NB4 (cell line): ENCODE measurements at regions not wholly inside any gene's neighbourhood (a gene's known extent, or its start where the extent isn't known, plus 50 kb on each side); places are given as distances from the start of the nearest gene placed in this dataset.
A peak's percentile ranks its signal among the peaks of the same experiment; 100 is the strongest.
"Not testable (repeated sequence)": the region's sequence is repeated elsewhere in the genome, so short reads cannot be mapped to it uniquely, and the experiment has no call there.

Experiments
- DNase-seq: peaks from one replicate; pipeline ENCODE4 v3.0.0; 2010; ENCODE audit warnings: low read depth
- H3K4me3 ChIP-seq: one replicate; pipeline ENCODE4 v1.5.1; 2011; ENCODE audit warnings: mild to moderate bottlenecking, low read depth, low read length, moderate library complexity

DNA sequence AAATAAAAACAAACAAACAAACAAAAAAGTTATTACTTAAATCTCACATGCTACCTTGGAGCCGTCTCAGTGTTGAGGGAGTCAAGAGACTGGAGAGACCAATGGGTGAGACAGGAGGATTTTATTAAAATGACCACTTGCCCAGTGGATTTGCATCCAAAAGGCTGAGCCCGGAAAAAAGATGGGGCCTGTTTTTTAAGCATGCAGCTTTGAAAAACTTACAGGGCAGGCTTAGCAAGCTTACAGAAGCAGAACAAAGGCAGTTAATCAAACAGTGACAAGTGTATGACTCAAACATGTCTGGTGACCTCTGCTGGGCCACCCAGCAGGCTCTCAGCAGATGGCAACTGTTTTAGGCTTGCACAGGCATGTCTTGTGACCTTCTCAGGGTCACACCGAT, 82.5 kb downstream of the POTEH start:
- not testable (repeated sequence) for H3K4me3 ChIP-seq
- DNase-seq: peak; percentile 13

- not testable (repeated sequence) for H3K4me3 ChIP-seq, DNase-seq
Observed at GRCh38 chr22:15775118-15775517, 85.3 kb downstream of the POTEH start.

- H3K4me3 ChIP-seq, DNase-seq: not testable (repeated sequence)
Observed at GRCh38 chr22:15775670-15776669, 86.1 kb downstream of the POTEH start.

GRCh38 chr22:15776727-15777126, 86.9 kb downstream of the POTEH start:
- not testable (repeated sequence) for H3K4me3 ChIP-seq, DNase-seq

GRCh38 chr22:15777150-15777549, 87.3 kb downstream of the POTEH start:
- not testable (repeated sequence) for DNase-seq, H3K4me3 ChIP-seq

DNA sequence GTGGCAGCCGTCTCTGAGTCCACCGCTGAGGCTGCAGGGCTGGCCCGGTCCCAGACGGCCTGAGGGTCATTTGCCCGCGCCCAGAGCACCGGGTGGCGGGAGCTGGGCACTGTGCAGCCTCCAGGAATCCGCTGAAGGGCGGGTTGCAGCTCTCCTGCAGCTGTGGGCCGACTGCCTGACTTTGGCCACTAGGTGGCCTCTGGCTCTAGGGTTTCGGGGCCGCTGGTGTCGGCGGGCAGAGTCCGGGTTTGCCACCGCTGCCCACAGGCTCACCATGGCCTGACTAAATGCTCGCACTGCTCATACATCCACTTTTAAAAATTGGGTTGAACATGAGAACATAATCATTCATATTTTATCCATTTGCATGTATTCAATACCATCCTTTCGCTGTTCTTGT, 87.7 kb downstream of the POTEH start:
- not testable (repeated sequence) for DNase-seq, H3K4me3 ChIP-seq

DNA sequence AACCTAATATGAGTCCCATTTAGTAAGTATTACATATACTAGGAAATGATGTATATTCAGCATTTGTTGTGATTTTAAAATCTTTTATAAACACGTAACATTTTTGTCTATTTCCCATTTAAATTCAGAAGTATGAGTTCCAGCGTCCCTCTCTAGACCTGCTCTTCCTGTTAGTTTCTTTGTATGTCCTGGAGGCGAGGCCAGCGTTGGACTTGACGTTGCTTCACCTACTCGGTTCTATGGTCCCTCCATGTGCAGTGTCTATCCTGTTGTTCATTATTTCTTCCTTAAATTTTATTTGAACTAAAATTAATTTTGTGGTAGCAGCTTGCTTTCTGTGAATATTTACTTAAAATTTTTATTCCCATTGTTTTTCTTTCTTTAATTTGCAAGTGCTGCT, 88.5 kb downstream of the POTEH start:
- not testable (repeated sequence) for H3K4me3 ChIP-seq, DNase-seq

- not testable (repeated sequence) for H3K4me3 ChIP-seq, DNase-seq
Observed at GRCh38 chr22:15781652-15782051, 91.8 kb downstream of the POTEH start.

DNA sequence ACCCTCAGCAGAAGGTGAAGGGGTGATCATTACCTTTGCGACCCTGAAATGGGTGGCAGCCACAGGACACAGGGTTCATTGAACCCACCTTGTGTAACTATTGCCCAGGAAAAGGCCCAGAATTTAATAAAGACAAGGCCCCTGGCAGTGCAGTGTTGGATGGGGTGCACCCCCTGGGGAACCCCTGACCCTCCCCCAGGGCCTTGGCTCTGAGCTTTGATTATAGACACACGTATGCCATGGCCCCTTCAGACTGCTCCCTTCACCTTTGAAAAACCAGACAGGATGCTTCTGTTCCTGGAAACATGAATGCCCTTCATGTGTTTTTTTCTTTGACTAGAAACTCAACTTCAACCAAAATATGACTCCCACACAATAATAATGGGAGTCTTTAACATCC, 93.1 kb downstream of the POTEH start:
- H3K4me3 ChIP-seq, DNase-seq: not testable (repeated sequence)

DNA sequence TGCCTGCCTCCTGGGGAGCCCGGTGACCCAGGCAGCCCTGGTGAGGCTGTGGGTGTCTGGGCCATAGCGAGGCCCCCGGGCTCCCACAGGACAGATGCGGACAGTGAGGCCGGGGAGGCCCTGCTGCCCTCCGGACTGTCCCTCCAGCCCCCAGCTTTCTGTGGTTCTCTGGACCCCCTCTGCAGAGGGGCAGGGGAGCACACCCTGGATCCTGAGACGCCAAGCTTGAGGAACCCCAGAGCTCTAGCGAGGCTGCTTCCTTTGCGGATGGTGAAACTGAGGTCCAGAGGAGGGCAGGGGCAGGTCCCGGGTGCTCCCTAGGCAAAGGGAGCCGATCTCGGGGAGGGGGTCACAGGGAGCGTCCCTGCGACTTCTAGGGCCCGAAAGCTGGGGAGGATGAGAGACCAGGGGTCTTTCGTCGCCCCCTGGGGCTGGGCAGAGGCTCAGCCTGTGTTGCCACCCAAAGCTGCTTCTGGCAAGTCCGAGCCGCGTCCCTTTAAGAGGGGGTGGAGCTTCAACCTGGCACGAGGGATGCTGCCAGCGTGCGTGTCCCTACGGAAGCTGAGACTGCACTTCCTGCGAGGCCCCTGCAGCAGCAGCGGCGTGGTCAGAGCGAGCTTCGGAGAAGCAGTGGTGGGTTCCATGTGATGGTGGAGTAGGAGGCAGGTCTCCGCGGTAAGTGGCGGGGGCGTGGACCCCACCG, 94.7 kb downstream of the POTEH start:
- not testable (repeated sequence) for DNase-seq, H3K4me3 ChIP-seq

DNA sequence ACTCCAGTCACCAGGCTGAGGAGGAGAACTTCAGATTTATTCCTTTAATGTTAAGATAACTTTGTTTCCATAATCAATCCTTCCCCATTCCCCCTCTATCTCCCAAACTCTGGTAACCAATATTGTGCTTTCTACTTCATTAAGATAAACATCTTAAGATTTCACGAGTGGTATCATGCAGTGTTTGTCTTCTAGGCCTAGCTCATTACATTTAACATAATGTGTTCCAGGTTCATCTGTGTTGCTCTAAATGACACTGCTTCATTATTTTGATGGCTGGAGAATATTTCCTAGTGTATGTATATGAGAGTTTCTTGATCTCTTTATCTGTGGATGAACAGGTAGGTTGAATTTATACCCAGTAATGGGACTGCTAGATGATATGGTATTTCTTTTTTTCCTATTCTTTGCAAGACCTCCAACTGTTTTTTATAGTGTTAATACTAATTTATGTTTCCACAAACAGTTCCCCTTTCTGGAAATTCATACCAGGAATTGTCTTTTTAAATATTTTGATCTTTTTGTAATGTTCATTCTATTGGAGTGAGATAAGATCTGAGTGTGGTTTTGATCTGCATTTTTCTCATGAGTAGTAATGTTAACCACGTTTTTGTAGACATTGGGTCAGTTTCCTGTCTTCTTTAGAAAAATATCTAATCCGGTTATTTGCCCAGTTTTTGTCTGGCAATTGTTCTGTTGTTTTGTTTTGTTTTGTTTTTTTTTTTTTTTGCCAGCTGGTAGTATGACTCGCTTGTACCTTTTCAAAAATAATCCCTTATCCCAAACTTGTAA, 97.3 kb downstream of the POTEH start:
- not testable (repeated sequence) for DNase-seq
- peak overlapping the region; percentile 13 for H3K4me3 ChIP-seq

DNA sequence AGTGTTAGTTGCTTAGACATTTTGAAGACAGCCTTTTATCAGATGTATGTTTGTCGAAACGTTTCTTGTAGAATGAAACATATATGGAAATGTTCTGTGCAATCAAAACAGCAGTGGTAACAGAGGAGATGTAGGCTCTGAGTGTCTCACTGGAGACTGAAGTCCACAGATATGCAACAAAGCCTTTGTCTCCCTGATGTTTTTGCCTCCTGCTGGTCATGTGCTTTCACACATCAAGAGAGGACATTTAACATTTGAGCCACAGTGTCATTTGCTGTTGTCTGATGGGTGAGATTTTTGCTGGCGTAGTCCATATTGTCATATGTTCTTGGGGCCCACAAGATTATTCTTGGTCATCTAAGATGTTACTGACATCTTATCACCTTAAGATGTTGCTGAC, 101.7 kb downstream of the POTEH start:
- H3K4me3 ChIP-seq, DNase-seq: not testable (repeated sequence)

DNA sequence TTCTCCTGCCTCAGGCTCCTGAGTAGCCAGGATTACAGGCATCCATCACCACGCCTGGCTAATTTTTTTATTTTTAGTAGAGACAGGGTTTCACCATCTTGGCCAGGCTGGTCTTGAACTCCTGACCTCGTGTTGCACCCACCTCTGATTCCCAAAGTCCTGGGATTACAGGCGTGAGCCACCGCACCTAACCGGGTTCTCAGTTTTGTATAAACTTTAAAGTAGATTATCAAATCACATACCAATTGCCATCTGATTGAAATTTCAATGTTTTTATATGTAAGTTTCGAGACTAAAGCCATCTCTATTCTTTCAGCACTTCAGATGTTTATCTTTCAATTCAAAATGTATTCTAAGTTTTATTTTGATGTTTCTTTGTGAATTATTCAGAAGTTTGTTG, 110.1 kb downstream of the POTEH start:
- H3K4me3 ChIP-seq, DNase-seq: not testable (repeated sequence)

GRCh38 chr22:15811141-15811540, 121.3 kb downstream of the POTEH start:
- not testable (repeated sequence) for H3K4me3 ChIP-seq, DNase-seq

- H3K4me3 ChIP-seq, DNase-seq: not testable (repeated sequence)
Observed at GRCh38 chr22:15815783-15816182, 126.0 kb downstream of the POTEH start.

- not testable (repeated sequence) for H3K4me3 ChIP-seq, DNase-seq
Observed at GRCh38 chr22:15816470-15816869, 126.6 kb downstream of the POTEH start.

- DNase-seq, H3K4me3 ChIP-seq: not testable (repeated sequence)
Observed at GRCh38 chr22:15817264-15817663, 127.4 kb downstream of the POTEH start.

GRCh38 chr22:15819886-15820285, 130.1 kb downstream of the POTEH start:
- DNase-seq, H3K4me3 ChIP-seq: not testable (repeated sequence)

DNA sequence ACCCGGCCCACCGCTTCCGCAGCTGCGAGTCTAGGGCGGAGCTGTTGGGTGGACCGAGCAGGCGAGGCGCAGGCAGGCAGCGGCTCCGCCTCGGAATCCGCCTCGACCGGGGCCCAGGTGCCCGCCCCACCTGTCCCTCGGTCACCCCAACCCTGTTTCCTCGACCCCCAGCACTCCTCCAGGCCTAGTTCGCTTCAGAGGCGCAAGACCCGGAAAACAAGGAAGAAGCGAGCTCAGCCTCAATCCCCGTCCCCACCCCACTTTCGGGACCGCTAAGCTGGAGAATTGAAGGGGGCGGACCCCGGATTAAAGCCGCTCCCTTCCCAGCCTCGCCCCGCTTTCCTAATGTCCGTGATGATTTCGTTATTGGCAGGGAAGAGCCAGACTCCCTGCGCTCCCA, 131.3 kb downstream of the POTEH start:
- H3K4me3 ChIP-seq: not testable (repeated sequence)

More for the DNA sequence above, 131.3 kb downstream of the POTEH start:
- DNase-seq: not testable (repeated sequence)
